ENCODE measurements at regions not wholly inside any gene's neighbourhood (a gene's known extent, or its start where the extent isn't known, plus 50 kb on each side); places are given as distances from the start of the nearest gene placed in this dataset.

- no peak for TF ChIP-seq CTCF (conservative IDR thresholded peaks at IDR 0.05; ENCODE audit: control insufficient read depth, insufficient read depth, low read depth, low read length)
- DNase-seq (ENCODE audit: low read depth): no peak
- H3K4me3 ChIP-seq (ENCODE audit: control insufficient read depth, low read depth, low read length): no peak overlapping the region
These were observed 595.0 kb downstream of the RPS29 start for GRCh38 chr14:48991141-48991540.

- H3K4me3 ChIP-seq (ENCODE audit: control insufficient read depth, low read depth, low read length): no peak overlapping the region
- TF ChIP-seq CTCF (conservative IDR thresholded peaks at IDR 0.05; ENCODE audit: control insufficient read depth, insufficient read depth, low read depth, low read length): no peak
- no peak for DNase-seq (ENCODE audit: low read depth)
These were observed 602.8 kb downstream of the RPS29 start for GRCh38 chr14:48983351-48983888.

GRCh38 chr14:48974994-48975393 is 611.2 kb downstream of the RPS29 start:
- no peak for DNase-seq (ENCODE audit: low read depth)
- TF ChIP-seq CTCF (conservative IDR thresholded peaks at IDR 0.05; ENCODE audit: control insufficient read depth, insufficient read depth, low read depth, low read length): no peak
- H3K4me3 ChIP-seq (ENCODE audit: control insufficient read depth, low read depth, low read length): no peak overlapping the region

- no peak for DNase-seq (ENCODE audit: low read depth)
- TF ChIP-seq CTCF (conservative IDR thresholded peaks at IDR 0.05; ENCODE audit: control insufficient read depth, insufficient read depth, low read depth, low read length): no peak
- H3K4me3 ChIP-seq (ENCODE audit: control insufficient read depth, low read depth, low read length): no peak overlapping the region
These were observed 613.0 kb downstream of the RPS29 start for GRCh38 chr14:48973151-48973550.

- TF ChIP-seq CTCF (conservative IDR thresholded peaks at IDR 0.05; ENCODE audit: control insufficient read depth, insufficient read depth, low read depth, low read length): no peak
- DNase-seq (ENCODE audit: low read depth): no peak
These were observed 615.2 kb downstream of the RPS29 start for GRCh38 chr14:48970943-48971342.

GRCh38 chr14:48967419-48967818 is 618.8 kb downstream of the RPS29 start:
- no peak for DNase-seq (ENCODE audit: low read depth)

More at GRCh38 chr14:48970943-48971342, 615.2 kb downstream of the RPS29 start:
- H3K4me3 ChIP-seq (ENCODE audit: control insufficient read depth, low read depth, low read length): no peak overlapping the region

More at GRCh38 chr14:48967419-48967818, 618.8 kb downstream of the RPS29 start:
- no peak overlapping the region for H3K4me3 ChIP-seq (ENCODE audit: control insufficient read depth, low read depth, low read length)
- TF ChIP-seq CTCF (conservative IDR thresholded peaks at IDR 0.05; ENCODE audit: control insufficient read depth, insufficient read depth, low read depth, low read length): no peak
